Activated CD4-positive, alpha-beta T cell treated with anti-CD3 and anti-CD28 coated beads, Interleukin-2, amount 10 ng/mL, durations not matched to agents 7 days and 5 days (primary cell): ENCODE measurements at regions not wholly inside any gene's neighbourhood (a gene's known extent, or its start where the extent isn't known, plus 50 kb on each side); places are given as distances from the start of the nearest gene placed in this dataset.
A peak's percentile ranks its signal among the peaks of the same experiment; 100 is the strongest.
"Not testable (repeated sequence)": the region's sequence is repeated elsewhere in the genome, so short reads cannot be mapped to it uniquely, and the experiment has no call there.

ENCODE experiments used
- CTCF ChIA-PET: fragments of 350-600 bp; sonication (Branson Sonifier 250); formaldehyde crosslinking; loops from one replicate; lab custom pipeline; 2021; ENCODE audit warnings: antibody characterized with exemption; lab: Charles Lee
- POLR2A ChIA-PET: fragments of 350-600 bp; sonication (Branson Sonifier 250); formaldehyde crosslinking; loops from one replicate; lab custom pipeline; 2021; ENCODE audit warnings: antibody characterized with exemption; lab: Charles Lee
- DNase-seq: peaks from one replicate; pipeline ENCODE4 v3.0.0-alpha.2; 2020
- H3K27ac Mint-ChIP-seq: one replicate; pipeline ENCODE4 v1.8.0; 2021; ENCODE audit warnings: mild to moderate bottlenecking, moderate library complexity, mixed read lengths
- H3K27me3 Mint-ChIP-seq: one replicate; pipeline ENCODE4 v1.8.0; 2021; ENCODE audit warnings: mixed read lengths
- H3K36me3 Mint-ChIP-seq: one replicate; pipeline ENCODE4 v1.8.0; 2021; ENCODE audit warnings: low read depth, mixed read lengths
- H3K4me1 Mint-ChIP-seq: one replicate; pipeline ENCODE4 v1.8.0; 2021; ENCODE audit warnings: mixed read lengths
- H3K4me3 Mint-ChIP-seq: one replicate; pipeline ENCODE4 v1.8.0; 2021; ENCODE audit warnings: mild to moderate bottlenecking, moderate library complexity, mixed read lengths
- H3K9me3 Mint-ChIP-seq: one replicate; pipeline ENCODE4 v1.8.0; 2021; ENCODE audit warnings: mixed read lengths

DNA sequence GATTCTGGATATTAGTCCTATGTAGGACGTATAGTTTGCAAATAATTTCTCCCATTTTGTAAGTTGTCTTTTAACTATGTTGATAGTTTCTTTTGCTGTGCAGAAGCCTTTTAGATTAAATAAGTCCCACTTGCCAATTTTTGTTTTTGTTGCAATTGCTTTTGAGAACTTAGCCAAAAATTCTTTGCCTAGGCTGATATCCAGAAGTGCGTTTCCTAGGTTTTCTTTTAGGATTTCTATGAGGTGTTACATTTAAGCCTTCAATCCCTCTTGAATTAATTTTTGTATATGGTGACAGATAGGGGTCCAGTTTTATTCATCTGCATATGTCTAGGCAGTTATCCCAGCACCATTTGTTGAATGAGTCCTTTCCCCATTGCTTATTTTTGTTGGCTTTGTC is 264.4 kb upstream of the OR4E1 start:
- DNase-seq = no peak
- POLR2A ChIA-PET = no interaction called here

DNA sequence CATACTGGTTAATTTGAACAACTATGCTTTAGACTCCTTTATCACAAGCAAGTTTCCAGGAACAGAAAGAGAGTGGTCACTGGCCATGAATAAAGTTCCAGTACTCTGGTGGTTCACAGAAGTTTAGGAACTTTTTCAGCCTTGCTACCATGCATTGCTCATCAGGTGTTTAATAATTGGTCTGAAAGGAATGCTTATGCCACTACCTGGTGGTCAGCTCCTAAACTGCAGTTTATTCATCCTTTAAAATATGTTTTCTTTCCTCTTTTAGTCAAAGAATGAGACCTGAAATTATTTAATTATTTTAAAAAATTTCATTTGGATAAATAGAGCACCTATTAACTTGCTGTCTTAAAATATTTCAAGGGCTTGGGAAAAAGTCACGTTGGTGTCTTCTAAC is 260.1 kb upstream of the OR4E1 start:
- ChIA-PET CTCF (interaction anchor here (1.2 to 1.5 kb wide), 3 partner anchors 13 to 20 kb away, joined by 4 to 8 read pairs (median 4); no protein-coding TSS in a partner anchor), POLR2A (no interaction called here)
- H3K27ac Mint-ChIP-seq = no peak overlapping the region
- no peak overlapping the region for H3K4me3 Mint-ChIP-seq
- peaks cover 9% of the 10 kb centered on the region for H3K27me3 Mint-ChIP-seq
- H3K36me3 Mint-ChIP-seq = no peaks in the 10 kb centered on the region
- H3K9me3 Mint-ChIP-seq = no peaks in the 10 kb centered on the region
- DNase-seq = no peak
- peaks cover 5% of the 10 kb centered on the region for H3K4me1 Mint-ChIP-seq

More for the DNA sequence above, 264.4 kb upstream of the OR4E1 start:
- peaks cover 20% of the 10 kb centered on the region for H3K4me1 Mint-ChIP-seq
- no peaks in the 10 kb centered on the region for H3K36me3 Mint-ChIP-seq
- H3K4me3 Mint-ChIP-seq = no peak overlapping the region
- CTCF ChIA-PET = no interaction called here
- H3K9me3 Mint-ChIP-seq = no peaks in the 10 kb centered on the region
- no peak overlapping the region for H3K27ac Mint-ChIP-seq
- H3K27me3 Mint-ChIP-seq = peaks cover 11% of the 10 kb centered on the region

DNA sequence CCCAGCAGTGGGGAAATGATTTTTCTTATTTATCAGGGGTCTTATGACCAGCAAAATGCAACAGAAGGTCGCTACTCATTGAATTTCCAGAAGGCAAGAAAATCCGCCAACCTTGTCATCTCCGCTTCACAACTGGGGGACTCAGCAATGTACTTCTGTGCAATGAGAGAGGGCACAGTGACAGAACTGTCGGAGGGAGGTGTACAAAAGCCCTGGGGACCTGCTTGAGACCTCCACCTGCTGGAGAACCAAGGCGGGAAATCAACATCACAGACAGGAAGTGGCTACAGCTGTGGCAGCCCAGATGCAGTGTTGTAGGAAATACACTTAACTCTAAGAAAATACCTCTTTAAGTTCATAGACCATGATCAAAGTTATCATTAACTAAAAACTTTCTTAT is 250.9 kb upstream of the OR4E1 start:
- no peaks in the 10 kb centered on the region for H3K27me3 Mint-ChIP-seq
- ChIA-PET POLR2A (no interaction called here), CTCF (interaction anchor here (1.8 kb wide), 1 partner anchor 19 kb away, joined by 6 read pairs; no protein-coding TSS in a partner anchor)
- H3K27ac Mint-ChIP-seq = peak overlapping the region; percentile 88
- peaks cover 60% of the 10 kb centered on the region for H3K4me1 Mint-ChIP-seq
- peak overlapping the region; percentile 37 for H3K4me3 Mint-ChIP-seq
- DNase-seq = peak; percentile 75
- H3K36me3 Mint-ChIP-seq = peaks cover 28% of the 10 kb centered on the region
- H3K9me3 Mint-ChIP-seq = peaks cover 20% of the 10 kb centered on the region

DNA sequence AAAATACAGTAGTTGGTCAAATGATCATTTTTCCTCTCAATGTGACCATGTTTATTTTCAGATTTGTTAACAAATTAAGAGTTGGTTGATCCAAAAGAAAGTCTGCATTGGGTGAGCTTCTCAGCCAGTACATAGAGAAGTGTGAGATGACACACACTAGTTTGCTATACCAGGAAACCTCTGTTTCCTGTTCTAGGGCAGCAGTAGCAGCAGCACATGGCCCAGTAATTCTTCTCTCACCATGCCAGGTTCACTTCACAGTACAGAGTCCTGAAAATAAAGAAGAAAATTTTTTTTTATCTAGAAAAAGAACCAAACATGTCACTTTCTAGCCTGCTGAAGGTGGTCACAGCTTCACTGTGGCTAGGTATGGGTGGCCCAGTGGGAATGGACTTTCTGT is 250.2 kb upstream of the OR4E1 start:
- peaks cover 28% of the 10 kb centered on the region for H3K36me3 Mint-ChIP-seq
- ChIA-PET CTCF (interaction anchor here (1.8 to 2.2 kb wide), 2 partner anchors 18 to 55 kb away, joined by 6 to 7 read pairs; no protein-coding TSS in a partner anchor), POLR2A (no interaction called here)
- H3K9me3 Mint-ChIP-seq = peaks cover 20% of the 10 kb centered on the region
- H3K4me3 Mint-ChIP-seq = peak overlapping the region; percentile 37
- H3K27ac Mint-ChIP-seq = peak overlapping the region; percentile 88
- no peaks in the 10 kb centered on the region for H3K27me3 Mint-ChIP-seq
- peak; percentile 49 for DNase-seq
- peaks cover 63% of the 10 kb centered on the region for H3K4me1 Mint-ChIP-seq

DNA sequence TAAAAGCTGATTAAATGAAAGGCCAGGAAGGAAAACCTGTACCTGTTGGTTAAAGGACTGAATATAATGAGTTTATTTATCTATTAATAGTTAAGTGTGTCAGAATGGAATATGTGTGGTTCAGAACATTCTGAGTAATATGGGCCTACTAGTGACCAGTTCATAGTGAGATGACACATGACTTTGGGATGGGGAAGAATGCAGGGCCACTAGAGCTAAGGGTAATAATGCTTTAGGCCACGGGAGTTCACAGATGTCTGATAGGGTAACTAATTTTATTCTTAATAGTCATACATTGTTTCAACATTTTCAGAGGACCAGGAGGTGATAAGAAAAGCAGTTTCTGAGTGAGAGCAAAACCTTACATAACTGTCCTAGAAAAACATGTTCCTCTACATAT is 247.8 kb upstream of the OR4E1 start:
- H3K4me3 Mint-ChIP-seq = no peak overlapping the region
- DNase-seq = no peak
- ChIA-PET CTCF (interaction anchor here (1.1 to 1.6 kb wide), 2 partner anchors 12 to 57 kb away, joined by 4 to 6 read pairs; no protein-coding TSS in a partner anchor), POLR2A (no interaction called here)
- H3K36me3 Mint-ChIP-seq = peaks cover 28% of the 10 kb centered on the region
- H3K27me3 Mint-ChIP-seq = no peaks in the 10 kb centered on the region
- H3K9me3 Mint-ChIP-seq = peaks cover 20% of the 10 kb centered on the region
- H3K4me1 Mint-ChIP-seq = peaks cover 78% of the 10 kb centered on the region
- H3K27ac Mint-ChIP-seq = no peak overlapping the region

DNA sequence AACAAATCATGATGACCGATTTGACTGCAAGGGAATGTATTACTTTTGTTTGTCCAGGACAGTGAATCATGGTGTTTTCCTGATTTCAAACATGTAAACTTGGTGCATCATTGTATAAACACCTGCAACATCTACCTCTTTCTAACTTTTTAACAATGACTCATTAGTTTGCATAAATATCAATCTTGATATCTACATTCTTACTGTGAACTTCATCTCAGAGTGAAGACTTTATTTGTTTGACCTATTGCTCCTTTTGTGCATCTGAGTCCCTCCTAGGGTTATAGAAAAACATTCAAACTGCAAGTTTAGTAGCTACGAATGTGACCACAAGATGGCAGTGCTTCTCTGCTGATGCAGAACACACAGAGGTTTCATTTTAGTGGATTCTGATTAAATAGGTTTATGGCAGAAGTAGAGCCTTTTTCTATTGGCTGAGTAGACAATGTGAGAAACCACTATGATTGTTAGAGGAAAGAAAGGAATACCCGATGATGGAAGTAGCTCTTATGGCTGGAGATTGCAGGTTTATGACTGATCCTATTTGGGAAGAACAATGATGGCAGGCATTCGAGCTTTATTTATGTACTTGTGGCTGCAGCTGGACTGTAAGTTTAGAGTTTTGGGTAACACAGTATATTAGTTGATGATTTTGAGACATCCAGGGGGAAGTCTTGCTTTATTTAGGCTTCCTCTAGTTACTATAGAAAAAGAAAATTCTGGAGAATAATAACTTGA is 244.2 kb upstream of the OR4E1 start:
- H3K27me3 Mint-ChIP-seq = no peaks in the 10 kb centered on the region
- DNase-seq = peak; percentile 81
- peak overlapping the region; percentile 78 for H3K27ac Mint-ChIP-seq
- H3K4me3 Mint-ChIP-seq = peak overlapping the region; percentile 72
- H3K4me1 Mint-ChIP-seq = peaks cover 77% of the 10 kb centered on the region
- POLR2A ChIA-PET = no interaction called here
- peaks cover 10% of the 10 kb centered on the region for H3K9me3 Mint-ChIP-seq
- peaks cover 18% of the 10 kb centered on the region for H3K36me3 Mint-ChIP-seq
- CTCF ChIA-PET = interaction anchor here (0.9 to 2.6 kb wide), 19 partner anchors 9 to 652 kb away, joined by 3 to 13 read pairs (median 4); no protein-coding TSS in a partner anchor

DNA sequence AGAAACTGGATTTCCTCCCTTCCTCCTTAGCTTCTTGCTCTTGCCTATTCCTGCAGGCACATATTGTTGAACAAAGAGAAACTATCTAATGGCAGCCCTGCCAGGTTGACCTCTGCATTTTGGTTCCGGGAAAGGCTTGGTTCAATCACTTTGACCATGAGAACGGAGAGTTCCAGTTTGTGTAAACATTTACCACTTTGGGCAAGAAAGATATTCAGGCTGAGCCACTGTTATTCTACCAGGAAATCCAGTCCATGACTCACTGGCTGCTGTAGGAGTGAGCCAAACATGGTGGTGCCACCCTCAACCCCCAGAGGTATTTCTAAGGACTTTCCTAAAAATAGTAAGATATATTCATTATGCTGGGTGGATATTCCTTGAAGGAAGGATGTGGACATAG is 242.2 kb upstream of the OR4E1 start:
- H3K4me3 Mint-ChIP-seq = no peak overlapping the region
- peak overlapping the region; percentile 73 for H3K27ac Mint-ChIP-seq
- H3K9me3 Mint-ChIP-seq = no peaks in the 10 kb centered on the region
- ChIA-PET CTCF (interaction anchor here (1.3 to 1.8 kb wide), 2 partner anchors 637 to 654 kb away, joined by 3 to 4 read pairs; no protein-coding TSS in a partner anchor), POLR2A (no interaction called here)
- peaks cover 3% of the 10 kb centered on the region for H3K27me3 Mint-ChIP-seq
- peaks cover 4% of the 10 kb centered on the region for H3K36me3 Mint-ChIP-seq
- peaks cover 76% of the 10 kb centered on the region for H3K4me1 Mint-ChIP-seq
- DNase-seq = no peak

DNA sequence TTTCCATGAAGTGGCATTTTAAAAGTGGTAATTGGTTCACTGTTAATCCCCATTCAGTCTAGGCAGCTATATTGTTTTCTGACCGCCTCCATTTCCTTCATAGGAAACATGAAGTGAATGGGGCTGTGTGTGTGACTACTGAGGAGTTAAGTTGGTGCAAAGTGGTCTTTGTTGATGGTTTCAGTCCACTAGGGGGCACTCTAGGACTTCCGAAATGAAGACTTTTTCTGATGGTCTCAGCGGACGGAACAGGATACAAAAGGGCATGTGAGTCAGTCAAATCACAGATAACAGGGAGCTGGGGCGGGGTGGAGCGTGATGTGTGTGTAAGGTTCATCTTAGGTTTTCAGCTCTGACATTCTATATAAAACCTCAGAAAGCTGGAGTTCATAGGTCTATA is 240.1 kb upstream of the OR4E1 start:
- POLR2A ChIA-PET = interaction anchor here (0.7 kb wide), 1 partner anchor 657 kb away, joined by 3 read pairs; no protein-coding TSS in a partner anchor
- no peaks in the 10 kb centered on the region for H3K9me3 Mint-ChIP-seq

DNA sequence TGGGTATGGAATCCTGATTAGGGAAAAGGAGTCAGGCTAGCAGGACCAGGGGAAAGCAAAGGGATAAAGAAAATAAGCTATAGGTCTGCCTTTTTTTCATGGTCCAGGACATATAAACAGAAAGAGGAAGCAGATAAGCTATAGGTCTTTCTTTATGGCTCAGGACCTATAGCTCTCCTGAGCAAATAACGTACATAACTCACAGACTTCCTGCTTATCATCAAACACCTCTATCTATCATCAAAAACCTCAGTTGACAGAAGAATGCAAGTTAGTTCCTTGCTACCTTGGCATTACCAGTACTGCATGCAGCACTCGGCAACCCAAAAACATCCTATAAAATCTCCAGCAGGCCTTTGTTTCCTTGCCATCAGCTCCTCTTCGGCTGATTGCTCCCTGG is 238.7 kb upstream of the OR4E1 start:
- Mint-ChIP-seq H3K27ac (peak overlapping the region; percentile 84), H3K27me3 (peaks cover 4% of the 10 kb centered on the region), H3K4me1 (peaks cover 51% of the 10 kb centered on the region), H3K9me3 (no peaks in the 10 kb centered on the region), H3K4me3 (peak overlapping the region; percentile 29), H3K36me3 (no peaks in the 10 kb centered on the region)
- ChIA-PET CTCF (interaction anchor here (0.7 to 4.5 kb wide), 5 partner anchors 37 to 658 kb away, joined by 3 to 27 read pairs (median 3); no protein-coding TSS in a partner anchor), POLR2A (no interaction called here)
- no peak for DNase-seq

More for the DNA sequence above, 240.1 kb upstream of the OR4E1 start:
- peak overlapping the region; percentile 46 for H3K27ac Mint-ChIP-seq
- H3K36me3 Mint-ChIP-seq = no peaks in the 10 kb centered on the region
- peaks cover 4% of the 10 kb centered on the region for H3K27me3 Mint-ChIP-seq
- H3K4me1 Mint-ChIP-seq = peaks cover 65% of the 10 kb centered on the region
- peak; percentile 89 for DNase-seq
- peak overlapping the region; percentile 50 for H3K4me3 Mint-ChIP-seq
- CTCF ChIA-PET = interaction anchor here (0.6 to 4.5 kb wide), 22 partner anchors 9 to 1040 kb away, joined by 3 to 27 read pairs (median 4); no protein-coding TSS in a partner anchor

DNA sequence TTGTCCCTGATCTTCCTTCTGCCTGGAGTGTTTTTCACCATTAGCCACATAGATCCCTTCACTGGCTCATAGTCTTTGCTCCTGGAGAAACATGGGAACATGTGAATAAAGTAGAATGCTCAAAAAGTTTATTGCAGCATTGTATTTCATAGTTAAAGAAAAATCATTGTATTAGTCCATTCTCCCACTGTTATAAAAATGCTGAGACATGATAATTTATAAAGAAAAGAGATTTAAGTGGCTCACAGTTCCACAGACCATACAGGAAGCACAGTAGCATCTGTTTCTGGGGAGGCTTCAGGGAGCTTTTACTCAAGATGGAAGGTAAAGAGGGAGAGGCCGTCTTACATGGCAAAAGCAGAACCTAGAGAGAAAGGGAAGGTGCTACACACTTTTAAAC is 238.3 kb upstream of the OR4E1 start:
- no peak for DNase-seq
- H3K4me3 Mint-ChIP-seq = no peak overlapping the region
- H3K9me3 Mint-ChIP-seq = no peaks in the 10 kb centered on the region
- H3K36me3 Mint-ChIP-seq = no peaks in the 10 kb centered on the region
- H3K4me1 Mint-ChIP-seq = peaks cover 46% of the 10 kb centered on the region
- H3K27ac Mint-ChIP-seq = peak overlapping the region; percentile 84
- H3K27me3 Mint-ChIP-seq = peaks cover 4% of the 10 kb centered on the region
- CTCF ChIA-PET = interaction anchor here (0.7 to 4.5 kb wide), 4 partner anchors 36 to 658 kb away, joined by 3 to 27 read pairs (median 3); no protein-coding TSS in a partner anchor
- POLR2A ChIA-PET = no interaction called here

DNA sequence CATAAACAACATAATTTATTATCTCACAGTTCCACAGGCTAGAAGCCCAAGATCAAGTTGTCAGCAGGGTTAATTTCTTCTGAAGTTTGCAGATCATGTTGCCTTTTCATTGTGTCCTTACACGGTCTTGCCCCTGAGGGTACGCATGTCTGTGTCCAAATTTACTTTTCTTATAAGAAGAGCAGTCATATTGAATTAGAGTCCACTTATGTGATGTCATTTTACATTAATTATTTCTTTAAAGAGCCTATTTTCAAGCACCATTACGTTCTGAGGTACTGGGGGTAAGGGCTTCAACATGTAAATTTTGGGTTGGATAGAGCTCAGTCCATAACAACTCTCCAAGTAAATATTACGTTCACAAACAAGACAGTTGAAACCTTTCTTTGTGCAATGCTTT is 236.6 kb upstream of the OR4E1 start:
- ChIA-PET CTCF (interaction anchor here (4.5 kb wide), 1 partner anchor 660 kb away, joined by 27 read pairs; no protein-coding TSS in a partner anchor), POLR2A (interaction anchor here (0.6 kb wide), 1 partner anchor 62 kb away, joined by 3 read pairs; no protein-coding TSS in a partner anchor)
- no peak overlapping the region for H3K4me3 Mint-ChIP-seq
- DNase-seq = no peak
- no peaks in the 10 kb centered on the region for H3K36me3 Mint-ChIP-seq
- no peak overlapping the region for H3K27ac Mint-ChIP-seq
- peaks cover 4% of the 10 kb centered on the region for H3K27me3 Mint-ChIP-seq
- no peaks in the 10 kb centered on the region for H3K9me3 Mint-ChIP-seq
- H3K4me1 Mint-ChIP-seq = peaks cover 31% of the 10 kb centered on the region

DNA sequence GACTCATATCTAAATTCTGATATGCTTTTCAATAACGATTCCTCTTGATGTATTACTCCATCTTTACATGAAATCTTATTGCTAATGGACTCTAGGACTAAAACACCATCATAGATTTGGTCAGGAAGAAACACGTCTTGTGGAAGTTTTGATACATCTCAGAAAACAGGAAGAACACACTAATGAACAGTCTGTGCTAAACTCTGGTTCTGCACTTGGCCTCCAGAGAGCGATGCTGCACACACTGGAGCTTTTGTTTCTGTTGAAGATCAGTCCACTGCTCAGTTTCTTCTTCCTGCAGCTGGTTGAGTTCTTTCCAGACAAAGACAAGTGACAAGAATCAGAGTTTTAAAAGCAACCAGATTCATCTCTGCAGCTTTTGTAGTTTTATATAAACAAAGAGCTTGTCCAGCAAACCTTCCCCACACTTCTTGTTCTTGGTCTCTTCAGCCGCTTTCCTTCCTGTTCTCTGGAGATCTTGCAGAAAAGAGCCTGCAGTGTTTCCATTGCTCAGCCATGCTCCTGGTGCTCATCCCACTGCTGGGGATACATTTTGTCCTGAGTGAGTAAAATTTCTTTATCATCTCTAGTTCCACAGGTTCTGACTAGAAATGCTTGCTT is 229.1 kb upstream of the OR4E1 start:
- ChIA-PET CTCF (no interaction called here), POLR2A (no interaction called here)
- peaks cover 7% of the 10 kb centered on the region for H3K36me3 Mint-ChIP-seq
- peak overlapping the region; percentile 58 for H3K4me3 Mint-ChIP-seq
- H3K9me3 Mint-ChIP-seq = no peaks in the 10 kb centered on the region
- H3K4me1 Mint-ChIP-seq = peaks cover 21% of the 10 kb centered on the region
- peak; percentile 53 for DNase-seq
- no peaks in the 10 kb centered on the region for H3K27me3 Mint-ChIP-seq
- H3K27ac Mint-ChIP-seq = peak overlapping the region; percentile 36

DNA sequence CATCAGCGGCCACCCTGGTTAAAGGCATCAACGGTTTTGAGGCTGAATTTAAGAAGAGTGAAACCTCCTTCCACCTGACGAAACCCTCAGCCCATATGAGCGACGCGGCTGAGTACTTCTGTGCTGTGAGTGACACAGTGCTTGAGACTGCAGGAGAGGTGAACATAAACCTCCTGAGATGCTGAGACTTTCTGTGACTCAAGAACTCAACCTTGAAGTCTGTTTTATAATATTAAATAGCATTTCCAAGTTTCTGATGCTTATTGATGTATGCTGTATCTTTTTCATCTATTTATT is 221.2 kb upstream of the OR4E1 start:
- H3K27me3 Mint-ChIP-seq, CTCF ChIA-PET, POLR2A ChIA-PET, H3K36me3 Mint-ChIP-seq, H3K9me3 Mint-ChIP-seq, DNase-seq: not testable (repeated sequence)
- Mint-ChIP-seq H3K4me3 (peak overlapping the region; percentile 76), H3K4me1 (peaks cover 26% of the 10 kb centered on the region), H3K27ac (peak overlapping the region; percentile 91)
